ENCODE measurements at regions not wholly inside any gene's neighbourhood (a gene's known extent, or its start where the extent isn't known, plus 50 kb on each side); places are given as distances from the start of the nearest gene placed in this dataset.

- H3K4me1 ChIP-seq, result no peaks in the 10 kb centered on the region
- no peak overlapping the region for H3K4me3 ChIP-seq
- H3K27me3 ChIP-seq, result no peaks in the 10 kb centered on the region
- H3K27ac ChIP-seq, result no peak overlapping the region
- DNase-seq (ENCODE audit: low spot score in 2 of 2), result no peak
- WGBS, result 27% methylated on average over 5 of the region's 5 CpGs
- TF ChIP-seq CTCF (IDR thresholded peaks at IDR 0.05), result no peak
- no peak for TF ChIP-seq POLR2A (IDR thresholded peaks at IDR 0.05)
- TF ChIP-seq EP300 (IDR thresholded peaks at IDR 0.05), result no peak
- TF ChIP-seq POLR2AphosphoS5 (IDR thresholded peaks at IDR 0.05), result no peak
- H3K36me3 ChIP-seq, result no peaks in the 10 kb centered on the region
- H3K9me3 ChIP-seq, result no peaks in the 10 kb centered on the region
Measured at GRCh38 chr5:99320436-99320835, 391.6 kb upstream of the CHD1 start.

GRCh38 chr5:99317136-99317535, 388.3 kb upstream of the CHD1 start:
- TF ChIP-seq POLR2A (IDR thresholded peaks at IDR 0.05) (no peak), EP300 (IDR thresholded peaks at IDR 0.05) (no peak), POLR2AphosphoS5 (IDR thresholded peaks at IDR 0.05) (no peak), CTCF (IDR thresholded peaks at IDR 0.05) (no peak)
- no peaks in the 10 kb centered on the region for H3K27me3 ChIP-seq
- H3K36me3 ChIP-seq, result no peaks in the 10 kb centered on the region
- no peaks in the 10 kb centered on the region for H3K4me1 ChIP-seq
- no peak overlapping the region for H3K4me3 ChIP-seq
- H3K27ac ChIP-seq, result no peak overlapping the region
- no peaks in the 10 kb centered on the region for H3K9me3 ChIP-seq
- DNase-seq (ENCODE audit: low spot score in 2 of 2), result no peak
- 59% methylated on average over 4 of the region's 4 CpGs for WGBS

- Histone ChIP-seq H3K27me3 (no peaks in the 10 kb centered on the region), H3K27ac (no peak overlapping the region), H3K36me3 (no peaks in the 10 kb centered on the region), H3K9me3 (no peaks in the 10 kb centered on the region), H3K4me3 (no peak overlapping the region), H3K4me1 (no peaks in the 10 kb centered on the region)
- WGBS, result 87% methylated on average over 1 of the region's 1 CpG
- no peak for TF ChIP-seq POLR2AphosphoS5 (IDR thresholded peaks at IDR 0.05)
- no peak for TF ChIP-seq POLR2A (IDR thresholded peaks at IDR 0.05)
- no peak for TF ChIP-seq CTCF (IDR thresholded peaks at IDR 0.05)
- TF ChIP-seq EP300 (IDR thresholded peaks at IDR 0.05), result no peak
- no peak for DNase-seq (ENCODE audit: low spot score in 2 of 2)
Measured at GRCh38 chr5:99316484-99316883, 387.7 kb upstream of the CHD1 start.

GRCh38 chr5:99315413-99316183, 386.8 kb upstream of the CHD1 start:
- TF ChIP-seq POLR2AphosphoS5 (IDR thresholded peaks at IDR 0.05) (no peak), CTCF (IDR thresholded peaks at IDR 0.05) (no peak), POLR2A (IDR thresholded peaks at IDR 0.05) (no peak), EP300 (IDR thresholded peaks at IDR 0.05) (no peak)
- H3K9me3 ChIP-seq, result no peaks in the 10 kb centered on the region
- no peaks in the 10 kb centered on the region for H3K27me3 ChIP-seq
- 63% methylated on average over 2 of the region's 2 CpGs for WGBS
- H3K4me1 ChIP-seq, result no peaks in the 10 kb centered on the region
- H3K36me3 ChIP-seq, result no peaks in the 10 kb centered on the region
- H3K27ac ChIP-seq, result no peak overlapping the region
- DNase-seq (ENCODE audit: low spot score in 2 of 2), result no peak
- no peak overlapping the region for H3K4me3 ChIP-seq

GRCh38 chr5:99314721-99315120, 385.9 kb upstream of the CHD1 start:
- no peak overlapping the region for H3K27ac ChIP-seq
- no peak for DNase-seq (ENCODE audit: low spot score in 2 of 2)
- 67% methylated on average over 2 of the region's 2 CpGs for WGBS
- no peaks in the 10 kb centered on the region for H3K9me3 ChIP-seq
- TF ChIP-seq CTCF (IDR thresholded peaks at IDR 0.05), result no peak
- TF ChIP-seq POLR2A (IDR thresholded peaks at IDR 0.05), result no peak
- no peak for TF ChIP-seq EP300 (IDR thresholded peaks at IDR 0.05)
- no peak for TF ChIP-seq POLR2AphosphoS5 (IDR thresholded peaks at IDR 0.05)
- H3K4me3 ChIP-seq, result no peak overlapping the region
- no peaks in the 10 kb centered on the region for H3K27me3 ChIP-seq
- no peaks in the 10 kb centered on the region for H3K36me3 ChIP-seq
- no peaks in the 10 kb centered on the region for H3K4me1 ChIP-seq
